ENCODE measurements at regions not wholly inside any gene's neighbourhood (a gene's known extent, or its start where the extent isn't known, plus 50 kb on each side); places are given as distances from the start of the nearest gene placed in this dataset.

- H3K27ac ChIP-seq (ENCODE audit: low read length), result no peak overlapping the region
- no peaks in the 10 kb centered on the region for H3K36me3 ChIP-seq (ENCODE audit: control insufficient read depth, insufficient read depth, low read length)
- WGBS (ENCODE audit: insufficient coverage, low lambda C conversion rate), result no CpG with 5 or more reads among the region's 1 CpG
- no peaks in the 10 kb centered on the region for H3K4me1 ChIP-seq (ENCODE audit: control insufficient read depth, insufficient read depth, low read length)
- no peak for DNase-seq
- no peak overlapping the region for H3K4me3 ChIP-seq (ENCODE audit: low read length)
- no peaks in the 10 kb centered on the region for H3K27me3 ChIP-seq (ENCODE audit: control insufficient read depth, insufficient read depth, low read length)
- H3K9me3 ChIP-seq (ENCODE audit: control insufficient read depth, low read depth, low read length), result no peaks in the 10 kb centered on the region
Observed at GRCh38 chr3:18765662-18766061, 340.5 kb upstream of the SATB1 start.

GRCh38 chr3:18765161-18765560, 340.0 kb upstream of the SATB1 start:
- Histone ChIP-seq H3K27me3 (ENCODE audit: control insufficient read depth, insufficient read depth, low read length) (no peaks in the 10 kb centered on the region), H3K36me3 (ENCODE audit: control insufficient read depth, insufficient read depth, low read length) (no peaks in the 10 kb centered on the region), H3K9me3 (ENCODE audit: control insufficient read depth, low read depth, low read length) (no peaks in the 10 kb centered on the region), H3K4me1 (ENCODE audit: control insufficient read depth, insufficient read depth, low read length) (no peaks in the 10 kb centered on the region), H3K4me3 (ENCODE audit: low read length) (no peak overlapping the region), H3K27ac (ENCODE audit: low read length) (no peak overlapping the region)
- no peak for DNase-seq
- WGBS (ENCODE audit: insufficient coverage, low lambda C conversion rate), result 83% methylated on average over 1 of the region's 5 CpGs

- WGBS (ENCODE audit: insufficient coverage, low lambda C conversion rate), result 100% methylated on average over 2 of the region's 5 CpGs
- H3K27ac ChIP-seq (ENCODE audit: low read length), result no peak overlapping the region
- no peak overlapping the region for H3K4me3 ChIP-seq (ENCODE audit: low read length)
- no peaks in the 10 kb centered on the region for H3K27me3 ChIP-seq (ENCODE audit: control insufficient read depth, insufficient read depth, low read length)
- no peaks in the 10 kb centered on the region for H3K36me3 ChIP-seq (ENCODE audit: control insufficient read depth, insufficient read depth, low read length)
- H3K9me3 ChIP-seq (ENCODE audit: control insufficient read depth, low read depth, low read length), result no peaks in the 10 kb centered on the region
- no peaks in the 10 kb centered on the region for H3K4me1 ChIP-seq (ENCODE audit: control insufficient read depth, insufficient read depth, low read length)
- DNase-seq, result no peak
Observed at GRCh38 chr3:18761530-18761929, 336.4 kb upstream of the SATB1 start.

GRCh38 chr3:18758047-18758704, 333.0 kb upstream of the SATB1 start:
- 83% methylated on average over 1 of the region's 4 CpGs for WGBS (ENCODE audit: insufficient coverage, low lambda C conversion rate)
- Histone ChIP-seq H3K36me3 (ENCODE audit: control insufficient read depth, insufficient read depth, low read length) (no peaks in the 10 kb centered on the region), H3K4me3 (ENCODE audit: low read length) (no peak overlapping the region), H3K27ac (ENCODE audit: low read length) (no peak overlapping the region), H3K27me3 (ENCODE audit: control insufficient read depth, insufficient read depth, low read length) (no peaks in the 10 kb centered on the region), H3K9me3 (ENCODE audit: control insufficient read depth, low read depth, low read length) (no peaks in the 10 kb centered on the region), H3K4me1 (ENCODE audit: control insufficient read depth, insufficient read depth, low read length) (no peaks in the 10 kb centered on the region)
- DNase-seq, result peak; percentile 19 to 30

GRCh38 chr3:18757476-18757875, 332.3 kb upstream of the SATB1 start:
- Histone ChIP-seq H3K36me3 (ENCODE audit: control insufficient read depth, insufficient read depth, low read length) (no peaks in the 10 kb centered on the region), H3K9me3 (ENCODE audit: control insufficient read depth, low read depth, low read length) (no peaks in the 10 kb centered on the region), H3K4me1 (ENCODE audit: control insufficient read depth, insufficient read depth, low read length) (no peaks in the 10 kb centered on the region), H3K27me3 (ENCODE audit: control insufficient read depth, insufficient read depth, low read length) (no peaks in the 10 kb centered on the region), H3K27ac (ENCODE audit: low read length) (no peak overlapping the region), H3K4me3 (ENCODE audit: low read length) (no peak overlapping the region)
- WGBS (ENCODE audit: insufficient coverage, low lambda C conversion rate), result 57% methylated on average over 3 of the region's 3 CpGs
- DNase-seq, result no peak

GRCh38 chr3:18752273-18752934, 327.3 kb upstream of the SATB1 start:
- DNase-seq, result no peak

GRCh38 chr3:18751514-18751913, 326.4 kb upstream of the SATB1 start:
- Histone ChIP-seq H3K9me3 (ENCODE audit: control insufficient read depth, low read depth, low read length) (no peaks in the 10 kb centered on the region), H3K36me3 (ENCODE audit: control insufficient read depth, insufficient read depth, low read length) (no peaks in the 10 kb centered on the region), H3K27me3 (ENCODE audit: control insufficient read depth, insufficient read depth, low read length) (no peaks in the 10 kb centered on the region), H3K4me1 (ENCODE audit: control insufficient read depth, insufficient read depth, low read length) (no peaks in the 10 kb centered on the region), H3K27ac (ENCODE audit: low read length) (no peak overlapping the region), H3K4me3 (ENCODE audit: low read length) (no peak overlapping the region)
- no peak for DNase-seq
- no CpG with 5 or more reads among the region's 1 CpG for WGBS (ENCODE audit: insufficient coverage, low lambda C conversion rate)

More at GRCh38 chr3:18752273-18752934, 327.3 kb upstream of the SATB1 start:
- no peaks in the 10 kb centered on the region for H3K9me3 ChIP-seq (ENCODE audit: control insufficient read depth, low read depth, low read length)
- no peak overlapping the region for H3K27ac ChIP-seq (ENCODE audit: low read length)
- no peaks in the 10 kb centered on the region for H3K36me3 ChIP-seq (ENCODE audit: control insufficient read depth, insufficient read depth, low read length)
- whole genome bisulfite sequencing (ENCODE audit: insufficient coverage, low lambda C conversion rate), result no CpG with 5 or more reads among the region's 4 CpGs
- no peaks in the 10 kb centered on the region for H3K4me1 ChIP-seq (ENCODE audit: control insufficient read depth, insufficient read depth, low read length)
- no peak overlapping the region for H3K4me3 ChIP-seq (ENCODE audit: low read length)
- no peaks in the 10 kb centered on the region for H3K27me3 ChIP-seq (ENCODE audit: control insufficient read depth, insufficient read depth, low read length)

GRCh38 chr3:18747383-18747782, 322.2 kb upstream of the SATB1 start:
- H3K4me3 ChIP-seq (ENCODE audit: low read length), result no peak overlapping the region

GRCh38 chr3:18745472-18745871, 320.3 kb upstream of the SATB1 start:
- no peaks in the 10 kb centered on the region for H3K9me3 ChIP-seq (ENCODE audit: control insufficient read depth, low read depth, low read length)
- H3K36me3 ChIP-seq (ENCODE audit: control insufficient read depth, insufficient read depth, low read length), result no peaks in the 10 kb centered on the region
- DNase-seq, result no peak
- H3K27ac ChIP-seq (ENCODE audit: low read length), result no peak overlapping the region
- 100% methylated on average over 1 of the region's 6 CpGs for WGBS (ENCODE audit: insufficient coverage, low lambda C conversion rate)
- H3K4me1 ChIP-seq (ENCODE audit: control insufficient read depth, insufficient read depth, low read length), result no peaks in the 10 kb centered on the region
- H3K4me3 ChIP-seq (ENCODE audit: low read length), result no peak overlapping the region
- H3K27me3 ChIP-seq (ENCODE audit: control insufficient read depth, insufficient read depth, low read length), result no peaks in the 10 kb centered on the region

More at GRCh38 chr3:18747383-18747782, 322.2 kb upstream of the SATB1 start:
- no peak for DNase-seq
- Histone ChIP-seq H3K9me3 (ENCODE audit: control insufficient read depth, low read depth, low read length) (no peaks in the 10 kb centered on the region), H3K36me3 (ENCODE audit: control insufficient read depth, insufficient read depth, low read length) (no peaks in the 10 kb centered on the region), H3K27me3 (ENCODE audit: control insufficient read depth, insufficient read depth, low read length) (no peaks in the 10 kb centered on the region), H3K27ac (ENCODE audit: low read length) (no peak overlapping the region), H3K4me1 (ENCODE audit: control insufficient read depth, insufficient read depth, low read length) (no peaks in the 10 kb centered on the region)
- no CpG with 5 or more reads among the region's 3 CpGs for WGBS (ENCODE audit: insufficient coverage, low lambda C conversion rate)

- Histone ChIP-seq H3K4me3 (ENCODE audit: low read length) (no peak overlapping the region), H3K9me3 (ENCODE audit: control insufficient read depth, low read depth, low read length) (no peaks in the 10 kb centered on the region), H3K36me3 (ENCODE audit: control insufficient read depth, insufficient read depth, low read length) (no peaks in the 10 kb centered on the region), H3K27ac (ENCODE audit: low read length) (no peak overlapping the region), H3K27me3 (ENCODE audit: control insufficient read depth, insufficient read depth, low read length) (no peaks in the 10 kb centered on the region), H3K4me1 (ENCODE audit: control insufficient read depth, insufficient read depth, low read length) (no peaks in the 10 kb centered on the region)
- DNase-seq, result no peak
- WGBS (ENCODE audit: insufficient coverage, low lambda C conversion rate), result no CpG with 5 or more reads among the region's 1 CpG
Observed at GRCh38 chr3:18744472-18744871, 319.3 kb upstream of the SATB1 start.

GRCh38 chr3:18743761-18744160, 318.6 kb upstream of the SATB1 start:
- Histone ChIP-seq H3K27ac (ENCODE audit: low read length) (no peak overlapping the region), H3K4me1 (ENCODE audit: control insufficient read depth, insufficient read depth, low read length) (no peaks in the 10 kb centered on the region), H3K27me3 (ENCODE audit: control insufficient read depth, insufficient read depth, low read length) (no peaks in the 10 kb centered on the region), H3K4me3 (ENCODE audit: low read length) (no peak overlapping the region), H3K36me3 (ENCODE audit: control insufficient read depth, insufficient read depth, low read length) (no peaks in the 10 kb centered on the region), H3K9me3 (ENCODE audit: control insufficient read depth, low read depth, low read length) (no peaks in the 10 kb centered on the region)
- WGBS (ENCODE audit: insufficient coverage, low lambda C conversion rate), result 40% methylated on average over 1 of the region's 2 CpGs
- no peak for DNase-seq

Data from large intestine (tissue), 3 donors.